Progenitor cell of endocrine pancreas (in vitro differentiated cells): ENCODE measurements at regions not wholly inside any gene's neighbourhood (a gene's known extent, or its start where the extent isn't known, plus 50 kb on each side); places are given as distances from the start of the nearest gene placed in this dataset.

Experiments used
- DNase-seq: peaks from one replicate; pipeline ENCODE4 v3.0.0; 2021; ENCODE audit warnings: low spot score; ENCODE audit not compliant: unreplicated experiment
- H3K27ac Mint-ChIP-seq: 2 replicates; pipeline ENCODE4 v1.8.0; 2021; ENCODE audit warnings: mild to moderate bottlenecking, moderate library complexity, mixed read lengths
- H3K27me3 Mint-ChIP-seq: 2 replicates; pipeline ENCODE4 v1.8.0; 2021; ENCODE audit warnings: mixed read lengths
- H3K36me3 Mint-ChIP-seq: 2 replicates; pipeline ENCODE4 v1.8.0; 2022; ENCODE audit warnings: mixed read lengths; ENCODE audit not compliant: insufficient read depth
- H3K4me1 Mint-ChIP-seq: 2 replicates; pipeline ENCODE4 v1.8.0; 2021; ENCODE audit warnings: low read depth, mixed read lengths
- H3K4me3 Mint-ChIP-seq: 2 replicates; pipeline ENCODE4 v1.8.0; 2021; ENCODE audit warnings: low read depth, mild to moderate bottlenecking, moderate library complexity, mixed read lengths
- H3K9me3 Mint-ChIP-seq: 2 replicates; pipeline ENCODE4 v1.8.0; 2021; ENCODE audit warnings: low read depth, mixed read lengths
- TF ChIP-seq, protein P1 (sequence below): fragments of 200-600 bp; sonication (generic); IDR thresholded peaks from one replicate; pipeline ENCODE4 v1.5.0; 2021; ENCODE audit warnings: antibody characterized with exemption, mild to moderate bottlenecking; ENCODE audit not compliant: unreplicated experiment

DNA sequence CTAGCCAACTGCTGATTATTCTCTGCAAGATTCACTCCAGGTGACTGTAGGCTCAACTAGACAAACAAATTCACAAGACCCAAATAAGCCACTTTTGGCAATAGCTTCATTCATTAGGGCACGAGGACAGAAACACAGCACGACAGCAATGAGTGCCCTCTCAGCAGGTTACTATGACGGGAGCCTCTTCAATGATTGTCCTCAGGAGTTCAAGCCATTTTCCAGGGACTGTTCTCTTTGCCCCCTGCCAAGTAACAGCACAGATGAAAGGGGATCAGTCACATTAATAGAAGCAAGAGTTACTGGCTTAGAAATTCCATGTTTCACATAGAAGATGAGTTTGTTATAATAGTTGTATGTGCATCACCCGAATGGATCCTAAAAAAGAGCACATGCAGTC lies 712.2 kb downstream of the CDH8 start:
- Mint-ChIP-seq H3K27ac (no peak overlapping the region), H3K9me3 (no peaks in the 10 kb centered on the region), H3K4me1 (no peaks in the 10 kb centered on the region), H3K27me3 (no peaks in the 10 kb centered on the region), H3K4me3 (no peak overlapping the region), H3K36me3 (no peaks in the 10 kb centered on the region)
- TF ChIP-seq, protein P1, sequence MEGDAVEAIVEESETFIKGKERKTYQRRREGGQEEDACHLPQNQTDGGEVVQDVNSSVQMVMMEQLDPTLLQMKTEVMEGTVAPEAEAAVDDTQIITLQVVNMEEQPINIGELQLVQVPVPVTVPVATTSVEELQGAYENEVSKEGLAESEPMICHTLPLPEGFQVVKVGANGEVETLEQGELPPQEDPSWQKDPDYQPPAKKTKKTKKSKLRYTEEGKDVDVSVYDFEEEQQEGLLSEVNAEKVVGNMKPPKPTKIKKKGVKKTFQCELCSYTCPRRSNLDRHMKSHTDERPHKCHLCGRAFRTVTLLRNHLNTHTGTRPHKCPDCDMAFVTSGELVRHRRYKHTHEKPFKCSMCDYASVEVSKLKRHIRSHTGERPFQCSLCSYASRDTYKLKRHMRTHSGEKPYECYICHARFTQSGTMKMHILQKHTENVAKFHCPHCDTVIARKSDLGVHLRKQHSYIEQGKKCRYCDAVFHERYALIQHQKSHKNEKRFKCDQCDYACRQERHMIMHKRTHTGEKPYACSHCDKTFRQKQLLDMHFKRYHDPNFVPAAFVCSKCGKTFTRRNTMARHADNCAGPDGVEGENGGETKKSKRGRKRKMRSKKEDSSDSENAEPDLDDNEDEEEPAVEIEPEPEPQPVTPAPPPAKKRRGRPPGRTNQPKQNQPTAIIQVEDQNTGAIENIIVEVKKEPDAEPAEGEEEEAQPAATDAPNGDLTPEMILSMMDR = no peak
- DNase-seq = no peak

DNA sequence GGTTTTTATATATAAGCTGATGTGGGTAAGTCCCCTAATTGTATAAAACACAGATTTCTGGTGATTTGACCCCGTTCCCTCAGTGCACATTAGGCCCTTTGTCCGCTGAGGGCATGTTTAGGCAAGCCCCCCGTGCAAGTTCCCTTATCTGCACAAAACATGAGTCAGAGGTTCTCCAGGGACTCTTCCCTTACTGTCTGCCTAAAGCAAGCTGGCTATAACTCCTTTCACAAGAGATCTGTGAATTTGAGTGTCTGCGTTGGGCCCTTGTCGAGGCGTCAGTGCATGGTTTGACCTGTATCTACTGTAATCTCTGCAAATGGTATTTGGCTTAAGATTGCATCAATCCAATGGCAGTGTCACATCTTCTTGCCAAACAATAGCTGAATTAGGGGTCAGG lies 712.8 kb downstream of the CDH8 start:
- H3K27me3 Mint-ChIP-seq = no peaks in the 10 kb centered on the region
- H3K27ac Mint-ChIP-seq = no peak overlapping the region
- no peaks in the 10 kb centered on the region for H3K36me3 Mint-ChIP-seq
- DNase-seq = no peak
- TF ChIP-seq, protein P1 = no peak
- no peaks in the 10 kb centered on the region for H3K9me3 Mint-ChIP-seq
- H3K4me3 Mint-ChIP-seq = no peak overlapping the region
- H3K4me1 Mint-ChIP-seq = no peaks in the 10 kb centered on the region

DNA sequence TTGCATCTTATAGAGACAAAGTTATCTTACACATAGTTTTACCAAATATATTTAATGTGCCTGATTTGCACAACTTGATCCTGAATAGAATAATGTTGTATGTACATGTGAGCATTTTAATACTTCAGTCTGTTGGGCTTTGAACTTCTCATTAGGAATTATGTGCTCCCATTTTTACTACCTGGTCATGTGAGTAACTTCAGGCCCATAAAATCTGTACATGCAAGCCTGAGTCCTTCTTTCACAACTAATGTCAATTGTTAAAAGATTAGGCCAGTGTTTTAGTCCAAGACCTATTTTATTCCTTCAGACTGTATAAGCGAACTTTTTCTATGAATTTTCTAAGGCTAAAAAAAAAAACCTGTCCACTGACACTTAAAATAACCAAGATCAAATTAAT lies 715.4 kb downstream of the CDH8 start:
- no peaks in the 10 kb centered on the region for H3K4me1 Mint-ChIP-seq
- no peak overlapping the region for H3K27ac Mint-ChIP-seq

DNA sequence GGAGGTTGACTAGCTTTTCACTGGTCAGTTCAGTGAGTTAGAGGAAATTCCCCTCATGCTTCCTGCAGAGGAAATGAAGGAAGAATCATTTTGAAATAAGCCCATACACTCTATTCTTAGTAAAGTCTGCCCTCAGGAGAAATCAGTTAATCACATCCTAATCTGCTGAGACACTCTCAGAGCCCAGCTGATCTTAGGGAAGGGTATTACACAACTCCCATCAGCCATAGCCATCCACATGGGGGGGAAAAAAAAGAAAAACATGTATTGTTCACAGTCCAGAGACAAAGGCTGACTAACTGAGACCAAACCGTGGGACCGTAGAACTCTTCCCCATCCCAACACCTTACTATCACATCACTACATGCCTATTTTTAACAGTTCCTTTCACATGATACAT lies 722.3 kb downstream of the CDH8 start:
- H3K27ac Mint-ChIP-seq = no peak overlapping the region
- H3K4me1 Mint-ChIP-seq = no peaks in the 10 kb centered on the region
- no peak for DNase-seq
- no peak overlapping the region for H3K4me3 Mint-ChIP-seq
- peaks cover 10% of the 10 kb centered on the region for H3K9me3 Mint-ChIP-seq
- H3K27me3 Mint-ChIP-seq = no peaks in the 10 kb centered on the region
- H3K36me3 Mint-ChIP-seq = peaks cover 2% of the 10 kb centered on the region
- TF ChIP-seq, protein P1 = no peak

More for the DNA sequence above, 715.4 kb downstream of the CDH8 start:
- Mint-ChIP-seq H3K27me3 (no peaks in the 10 kb centered on the region), H3K9me3 (peaks cover 4% of the 10 kb centered on the region), H3K4me3 (no peak overlapping the region), H3K36me3 (no peaks in the 10 kb centered on the region)
- DNase-seq = no peak
- TF ChIP-seq, protein P1 = no peak

DNA sequence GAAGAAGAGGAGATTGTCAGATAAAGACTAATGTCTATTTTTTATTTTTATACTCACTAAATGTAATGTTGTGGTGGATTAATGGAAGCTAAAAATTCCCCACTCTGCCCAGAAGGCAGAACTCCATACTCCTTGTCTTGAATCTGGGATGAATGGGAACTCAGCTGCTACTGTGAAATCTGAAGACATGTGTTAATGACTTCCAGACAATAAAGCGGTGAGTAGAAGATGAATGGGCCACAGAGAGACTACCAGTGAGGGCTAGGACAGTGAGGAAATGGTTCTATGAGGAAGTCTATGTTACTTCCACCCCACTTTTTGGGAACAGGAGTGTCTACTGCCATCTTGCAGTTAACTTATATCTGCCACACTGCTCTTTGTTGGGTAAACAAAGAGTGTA lies 726.9 kb downstream of the CDH8 start:
- DNase-seq = no peak
- no peaks in the 10 kb centered on the region for H3K27me3 Mint-ChIP-seq
- no peaks in the 10 kb centered on the region for H3K4me1 Mint-ChIP-seq

More for the DNA sequence above, 726.9 kb downstream of the CDH8 start:
- TF ChIP-seq, protein P1 = no peak
- no peak overlapping the region for H3K27ac Mint-ChIP-seq
- no peaks in the 10 kb centered on the region for H3K36me3 Mint-ChIP-seq
- peaks cover under 1% of the 10 kb centered on the region for H3K9me3 Mint-ChIP-seq
- no peak overlapping the region for H3K4me3 Mint-ChIP-seq
